AG09309 (cell line): ENCODE measurements at regions not wholly inside any gene's neighbourhood (a gene's known extent, or its start where the extent isn't known, plus 50 kb on each side); places are given as distances from the start of the nearest gene placed in this dataset.

Source experiments
- DNase-seq: peaks from one replicate; pipeline ENCODE4 v3.0.0-alpha.2; 2010; ENCODE audit warnings: low read depth
- H3K4me3 ChIP-seq: 2 replicates; pipeline ENCODE4 v1.5.1; 2011; ENCODE audit warnings: mild to moderate bottlenecking, low read depth, low read length, moderate library complexity; ENCODE audit not compliant: control insufficient read depth
- CTCF ChIP-seq: IDR thresholded peaks from 2 replicates; pipeline ENCODE4 v1.5.1; 2011; ENCODE audit warnings: mild to moderate bottlenecking, low read depth, low read length, inconsistent platforms; ENCODE audit not compliant: insufficient read depth, control insufficient read depth; ENCODE audit errors: missing control alignments

- no peak overlapping the region for H3K4me3 ChIP-seq
- DNase-seq, result no peak
- TF ChIP-seq CTCF, result no peak
Measured at GRCh38 chr11:70604221-70604620, 205.9 kb downstream of the CTTN start.

DNA sequence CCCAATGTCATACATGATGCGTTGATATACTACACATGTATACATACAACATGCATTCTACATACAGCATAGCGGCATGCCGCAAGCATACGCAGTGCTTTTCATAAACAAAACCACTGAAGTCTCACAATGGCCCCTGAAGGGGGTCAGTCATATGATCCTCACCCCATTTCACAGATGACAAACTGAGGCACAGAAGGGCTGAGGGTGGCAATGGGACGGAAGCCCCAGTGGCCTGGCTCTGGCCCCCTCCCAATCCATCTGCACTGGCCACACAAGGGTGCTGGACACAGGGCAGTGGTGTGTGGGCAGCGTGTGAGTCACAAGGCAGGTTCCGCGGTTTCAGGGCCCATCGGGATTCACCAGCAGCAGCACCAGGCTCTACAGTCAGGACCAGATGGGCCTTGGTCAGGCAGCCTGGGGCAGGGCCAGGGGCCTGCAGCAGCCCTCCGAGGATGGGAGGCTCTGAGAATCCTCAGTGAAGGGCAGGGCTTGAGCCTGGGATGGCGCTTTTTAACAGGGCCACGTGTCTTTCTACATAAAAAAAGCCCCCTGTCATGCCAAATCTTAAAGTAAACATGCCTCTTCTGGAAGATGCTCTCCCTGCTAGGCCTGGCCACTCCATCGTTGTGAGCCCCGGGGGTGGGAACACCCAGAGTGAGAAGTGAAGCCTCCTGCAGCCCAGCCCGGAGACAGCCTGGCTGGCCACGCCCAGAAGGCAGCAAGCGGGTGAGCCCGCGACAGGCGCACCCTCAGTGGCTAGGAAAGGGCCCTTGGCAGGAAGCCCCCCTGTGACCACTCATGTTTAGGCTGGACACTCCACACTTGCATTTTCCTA lies 206.5 kb downstream of the CTTN start:
- TF ChIP-seq CTCF, result no peak
- no peak for DNase-seq
- H3K4me3 ChIP-seq, result no peak overlapping the region

DNA sequence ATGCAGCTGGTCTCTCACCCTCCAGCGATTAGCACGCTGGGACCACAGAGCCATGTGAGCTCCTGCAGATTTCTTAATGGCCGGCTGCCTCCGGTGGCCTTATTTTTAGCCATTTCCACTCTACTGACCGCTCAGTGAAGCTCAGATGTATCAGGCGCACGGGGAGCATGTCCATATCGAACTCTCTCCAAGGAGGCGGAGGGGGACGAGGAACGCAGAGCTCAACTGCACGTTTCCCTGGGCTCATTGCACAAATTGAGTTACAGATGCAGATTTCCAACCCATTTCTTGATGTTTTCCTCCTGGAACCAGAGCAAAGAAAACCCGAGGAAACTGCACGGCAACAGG lies 207.1 kb downstream of the CTTN start:
- no peak for TF ChIP-seq CTCF
- DNase-seq, result no peak
- no peak overlapping the region for H3K4me3 ChIP-seq

- no peak overlapping the region for H3K4me3 ChIP-seq
- TF ChIP-seq CTCF, result no peak
- no peak for DNase-seq
Measured at GRCh38 chr11:70605846-70606245, 207.5 kb downstream of the CTTN start.

DNA sequence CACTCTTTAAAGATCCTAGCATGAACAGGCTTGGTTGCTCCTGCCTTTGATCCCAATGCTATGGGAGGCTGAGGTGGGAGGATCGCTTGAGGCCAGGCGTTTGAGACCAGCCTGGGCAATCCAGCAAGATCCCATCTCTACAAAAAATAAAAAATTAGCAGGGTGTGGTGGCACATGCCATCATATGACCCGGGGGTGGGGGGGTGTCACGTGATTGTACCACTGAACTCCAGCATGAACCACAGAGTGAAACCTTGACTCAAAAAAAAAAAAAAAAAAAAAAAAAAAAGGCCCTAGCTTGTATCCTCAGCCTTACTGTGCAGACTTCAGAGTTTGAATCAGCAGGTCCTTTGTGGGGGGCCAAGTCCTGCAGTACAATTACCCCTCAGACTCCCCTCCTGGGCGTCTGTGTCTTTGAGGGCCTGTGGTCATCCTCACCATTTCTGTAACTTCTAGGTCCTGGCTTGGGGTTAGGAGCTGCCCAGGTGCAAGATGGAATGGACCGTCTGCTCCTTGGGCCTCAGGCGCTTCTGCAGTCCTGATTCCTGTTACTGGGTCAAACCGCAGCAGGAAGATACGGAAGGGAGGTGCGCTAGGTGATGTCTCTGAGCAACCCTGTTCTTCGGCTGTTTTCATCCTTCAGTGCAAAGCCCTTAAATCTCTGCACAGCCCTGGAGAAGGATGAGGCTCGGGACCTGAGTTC lies 208.1 kb downstream of the CTTN start:
- no peak for TF ChIP-seq CTCF
- H3K4me3 ChIP-seq, result no peak overlapping the region
- no peak for DNase-seq

DNA sequence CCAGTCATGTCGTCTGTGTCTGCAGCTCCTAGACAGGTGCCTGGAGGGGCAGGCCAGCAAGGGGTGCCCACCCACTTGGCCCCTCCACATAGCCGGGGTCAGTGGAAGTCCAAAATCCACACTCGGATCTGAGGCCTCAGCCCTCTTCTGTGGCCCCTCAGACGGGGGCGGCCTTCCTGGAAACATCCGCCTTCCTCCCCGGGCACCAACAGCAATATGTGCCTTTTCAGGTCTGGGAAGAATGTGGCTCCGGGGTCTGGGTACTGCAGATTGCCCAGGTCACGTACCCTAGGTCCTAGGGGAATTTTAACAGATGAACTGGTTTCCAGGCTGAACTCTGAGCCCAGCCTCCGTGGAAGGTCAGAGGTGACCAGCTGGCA lies 208.6 kb downstream of the CTTN start:
- no peak for TF ChIP-seq CTCF

More for the DNA sequence above, 208.6 kb downstream of the CTTN start:
- DNase-seq, result no peak
- no peak overlapping the region for H3K4me3 ChIP-seq
